VCaP (cell line): ENCODE measurements at regions not wholly inside any gene's neighbourhood (a gene's known extent, or its start where the extent isn't known, plus 50 kb on each side); places are given as distances from the start of the nearest gene placed in this dataset.

Source experiments
- H3K27ac ChIP-seq: fragments of 450-650 bp; 2 replicates; pipeline ENCODE4 v1.5.1; 2017
- TF ChIP-seq, protein P1 (sequence below): fragments of 450-650 bp; conservative IDR thresholded peaks from 2 replicates; pipeline ENCODE4 v1.5.1; 2017; ENCODE audit warnings: mild to moderate bottlenecking, moderate library complexity

DNA sequence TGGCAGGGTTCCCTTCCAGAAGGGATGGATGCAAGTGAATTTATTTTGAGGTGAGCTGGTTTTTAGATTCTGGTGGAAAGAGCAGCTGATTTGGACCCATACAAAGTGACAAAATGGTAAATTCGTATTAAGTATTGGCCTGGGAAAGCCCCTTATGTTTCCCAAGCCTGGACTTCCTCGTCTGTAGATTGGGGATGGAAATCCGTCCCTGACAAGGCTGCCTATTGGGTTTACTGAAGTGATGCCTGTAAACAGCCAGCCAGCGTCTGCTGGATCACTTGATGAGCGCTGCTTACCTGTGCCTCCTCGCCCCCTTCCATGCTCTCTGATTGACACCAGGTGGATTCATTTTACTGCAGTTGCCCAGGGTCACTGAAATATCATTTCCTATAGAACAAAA, 233.8 kb downstream of the GADD45G start:
- TF ChIP-seq, protein P1, sequence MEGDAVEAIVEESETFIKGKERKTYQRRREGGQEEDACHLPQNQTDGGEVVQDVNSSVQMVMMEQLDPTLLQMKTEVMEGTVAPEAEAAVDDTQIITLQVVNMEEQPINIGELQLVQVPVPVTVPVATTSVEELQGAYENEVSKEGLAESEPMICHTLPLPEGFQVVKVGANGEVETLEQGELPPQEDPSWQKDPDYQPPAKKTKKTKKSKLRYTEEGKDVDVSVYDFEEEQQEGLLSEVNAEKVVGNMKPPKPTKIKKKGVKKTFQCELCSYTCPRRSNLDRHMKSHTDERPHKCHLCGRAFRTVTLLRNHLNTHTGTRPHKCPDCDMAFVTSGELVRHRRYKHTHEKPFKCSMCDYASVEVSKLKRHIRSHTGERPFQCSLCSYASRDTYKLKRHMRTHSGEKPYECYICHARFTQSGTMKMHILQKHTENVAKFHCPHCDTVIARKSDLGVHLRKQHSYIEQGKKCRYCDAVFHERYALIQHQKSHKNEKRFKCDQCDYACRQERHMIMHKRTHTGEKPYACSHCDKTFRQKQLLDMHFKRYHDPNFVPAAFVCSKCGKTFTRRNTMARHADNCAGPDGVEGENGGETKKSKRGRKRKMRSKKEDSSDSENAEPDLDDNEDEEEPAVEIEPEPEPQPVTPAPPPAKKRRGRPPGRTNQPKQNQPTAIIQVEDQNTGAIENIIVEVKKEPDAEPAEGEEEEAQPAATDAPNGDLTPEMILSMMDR = no peak
- H3K27ac ChIP-seq = no peak overlapping the region

DNA sequence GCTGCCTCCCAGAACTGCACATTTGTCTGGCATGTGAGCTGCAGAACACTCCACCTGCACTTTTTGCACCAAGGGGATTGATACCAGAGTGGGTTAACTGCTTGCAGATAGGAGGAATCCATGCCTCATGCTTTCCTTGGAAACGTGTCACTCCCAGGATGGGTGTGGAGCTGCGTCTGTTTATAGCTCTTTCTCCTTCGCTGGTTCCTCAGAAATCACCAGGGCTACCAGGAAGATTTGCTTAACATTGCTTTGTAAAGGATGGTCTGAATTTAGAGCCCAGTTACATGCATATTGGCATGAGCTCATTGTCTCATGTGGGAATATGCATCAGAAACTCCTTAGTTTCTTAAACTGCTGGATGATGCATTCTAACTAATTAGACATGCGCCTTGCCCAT, 234.6 kb downstream of the GADD45G start:
- TF ChIP-seq, protein P1 = no peak

DNA sequence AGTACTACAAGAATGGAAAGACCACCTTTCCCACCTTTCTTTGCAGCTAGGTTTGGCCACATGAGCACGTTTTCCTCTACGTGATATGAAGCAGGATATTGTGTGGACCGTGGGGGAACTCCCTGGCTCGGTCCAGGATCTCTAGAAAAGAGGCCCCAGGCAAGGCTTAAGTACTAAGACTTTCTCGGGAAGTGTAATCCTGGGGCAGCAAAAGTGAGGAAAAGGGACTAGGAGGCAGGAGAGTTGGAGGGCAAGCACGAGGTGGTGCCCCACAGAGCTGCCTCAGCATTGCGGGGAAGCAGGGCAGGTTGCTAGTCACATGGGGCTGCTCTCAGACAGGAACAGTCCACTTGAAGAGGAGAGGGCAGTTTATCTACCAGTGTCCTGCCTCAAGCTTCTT, 235.1 kb downstream of the GADD45G start:
- H3K27ac ChIP-seq = no peak overlapping the region
- TF ChIP-seq, protein P1 = no peak

More for the DNA sequence above, 234.6 kb downstream of the GADD45G start:
- H3K27ac ChIP-seq = no peak overlapping the region

DNA sequence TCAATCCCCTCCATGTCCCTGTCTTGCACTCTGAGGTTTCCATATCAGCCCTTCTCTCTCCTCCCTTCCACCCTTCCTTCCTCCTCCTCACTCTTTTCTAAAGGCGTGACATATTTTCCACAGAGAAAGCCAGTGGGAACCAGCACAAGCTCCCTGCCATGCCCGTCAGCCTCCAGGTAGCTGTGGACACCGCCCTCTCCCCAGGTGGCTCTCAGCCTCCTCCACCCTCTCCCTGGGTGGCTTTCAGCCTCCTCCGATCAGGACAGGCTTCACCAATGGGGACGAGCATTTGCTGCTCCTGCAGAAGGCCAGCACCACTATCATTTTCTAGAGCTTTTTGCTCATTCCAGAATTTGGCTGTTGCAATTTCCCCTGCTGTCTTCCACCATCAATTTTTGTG, 236.6 kb downstream of the GADD45G start:
- H3K27ac ChIP-seq = no peak overlapping the region
- TF ChIP-seq, protein P1 = no peak

DNA sequence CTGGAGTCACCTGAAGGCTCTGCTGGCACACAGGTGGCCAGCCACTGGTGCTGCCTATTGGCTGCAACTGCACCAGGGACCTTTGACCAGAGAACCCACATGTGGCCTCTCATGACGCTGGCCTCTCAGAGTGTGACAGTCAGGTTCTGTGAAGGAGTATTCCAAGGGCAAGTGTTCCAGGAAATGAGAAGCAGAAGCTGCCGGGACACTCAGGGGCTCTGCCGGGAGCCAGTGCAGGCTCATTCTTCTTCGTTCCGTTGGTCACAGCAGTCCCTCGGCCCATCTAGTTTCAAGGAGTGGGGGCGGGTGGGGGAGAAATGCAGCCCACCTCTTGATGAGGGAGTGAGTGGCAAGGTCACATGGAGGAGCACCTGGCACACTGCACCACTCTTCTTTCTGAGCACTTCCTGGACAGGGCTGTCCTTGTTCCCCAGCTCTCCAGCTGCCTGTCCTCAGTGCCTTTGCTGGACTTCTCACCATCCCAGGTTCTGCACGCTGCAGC, 237.5 kb downstream of the GADD45G start:
- no peak overlapping the region for H3K27ac ChIP-seq
- TF ChIP-seq, protein P1 = no peak

DNA sequence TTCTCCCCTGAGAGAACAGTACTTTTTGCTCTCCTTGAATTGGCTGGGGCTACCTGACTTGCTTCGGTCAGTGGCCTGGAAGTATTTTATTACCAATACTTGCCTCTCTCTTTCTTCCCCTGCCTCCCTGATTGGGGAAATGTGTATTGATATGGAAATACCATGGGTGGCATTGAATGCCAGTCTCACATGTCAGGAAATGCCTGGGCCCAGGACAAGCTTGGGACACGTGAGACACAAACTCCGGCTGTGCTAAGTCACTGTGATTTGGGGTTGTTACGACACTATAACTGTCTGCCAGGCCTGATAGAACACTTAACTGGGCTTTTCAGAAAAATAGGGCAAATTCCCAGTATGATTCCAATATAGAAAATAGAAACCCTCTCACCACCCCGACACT, 238.3 kb downstream of the GADD45G start:
- TF ChIP-seq, protein P1 = no peak
- no peak overlapping the region for H3K27ac ChIP-seq

DNA sequence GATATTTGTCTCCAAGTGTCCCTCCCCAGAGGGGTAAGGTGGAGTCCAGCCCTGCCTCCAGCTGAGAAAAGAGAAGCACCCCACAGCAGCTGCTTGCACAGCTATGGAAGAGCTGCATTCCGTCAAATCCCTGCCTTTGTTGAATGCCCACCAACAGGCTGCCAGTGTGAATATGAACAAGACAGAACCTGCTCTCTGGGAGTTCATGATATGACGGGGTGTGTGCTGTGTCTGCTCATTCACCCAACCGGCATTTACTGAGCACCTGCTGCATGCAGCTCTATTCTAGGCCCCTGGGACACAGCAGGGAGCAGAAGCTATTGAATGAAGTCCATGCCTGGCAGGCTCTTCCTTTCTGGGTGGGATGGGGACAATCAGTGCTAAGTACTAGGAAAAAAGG, 238.8 kb downstream of the GADD45G start:
- TF ChIP-seq, protein P1 = no peak

More for the DNA sequence above, 238.8 kb downstream of the GADD45G start:
- H3K27ac ChIP-seq = peak overlapping the region; percentile 68
